Parathyroid adenoma (tissue), 2 donors: ENCODE measurements at regions not wholly inside any gene's neighbourhood (a gene's known extent, or its start where the extent isn't known, plus 50 kb on each side); places are given as distances from the start of the nearest gene placed in this dataset.

Source experiments
- H2AFZ ChIP-seq: fragments of 300-600 bp; sonication (generic); one replicate; pipeline ENCODE4 v1.7.0; 2017; ENCODE audit warnings: antibody characterized with exemption, mild to moderate bottlenecking
- H3K27ac ChIP-seq: fragments of 300-600 bp; sonication (generic); one replicate; pipeline ENCODE4 v1.7.0; 2017
- H3K27me3 ChIP-seq: fragments of 300-600 bp; sonication (generic); one replicate; pipeline ENCODE4 v1.7.0; 2017; ENCODE audit warnings: low read length; ENCODE audit not compliant: control insufficient read depth, insufficient read depth
- H3K36me3 ChIP-seq: fragments of 300-600 bp; sonication (generic); one replicate; pipeline ENCODE4 v1.7.0; 2017; ENCODE audit warnings: low read length; ENCODE audit not compliant: control insufficient read depth, insufficient read depth
- H3K4me1 ChIP-seq: fragments of 300-600 bp; sonication (generic); one replicate; pipeline ENCODE4 v1.7.0; 2017; ENCODE audit warnings: control low read depth
- H3K4me2 ChIP-seq: fragments of 300-600 bp; sonication (generic); one replicate; pipeline ENCODE4 v1.7.0; 2017; ENCODE audit warnings: low read length
- H3K4me3 ChIP-seq: fragments of 300-600 bp; sonication (generic); one replicate; pipeline ENCODE4 v1.7.0; 2017; ENCODE audit warnings: low read depth, low read length
- H3K79me2 ChIP-seq: fragments of 300-600 bp; sonication (generic); one replicate; pipeline ENCODE4 v1.7.0; 2017; ENCODE audit warnings: control low read depth
- H3K9ac ChIP-seq: fragments of 300-600 bp; sonication (generic); one replicate; pipeline ENCODE4 v1.7.0; 2017; ENCODE audit warnings: mild to moderate bottlenecking
- H3K9me3 ChIP-seq: fragments of 300-600 bp; sonication (generic); one replicate; pipeline ENCODE4 v1.7.0; 2017; ENCODE audit warnings: low read length; ENCODE audit not compliant: control insufficient read depth
- CTCF ChIP-seq: fragments of 300-600 bp; sonication (generic); IDR thresholded peaks from one replicate; pipeline ENCODE4 v1.7.0; 2017; ENCODE audit warnings: antibody characterized with exemption, mild to moderate bottlenecking
- donor health status: primary hyperparathyroidism.

GRCh38 chr13:74622284-74622683 lies 488.1 kb upstream of the KLF12 start:
- no peaks in the 10 kb centered on the region for H3K4me1 ChIP-seq
- H3K9me3 ChIP-seq: no peaks in the 10 kb centered on the region
- H3K4me2 ChIP-seq: no peak overlapping the region
- no peak for TF ChIP-seq CTCF
- no peaks in the 10 kb centered on the region for H3K36me3 ChIP-seq
- no peak overlapping the region for H3K9ac ChIP-seq
- H3K79me2 ChIP-seq: no peaks in the 10 kb centered on the region
- no peak overlapping the region for H2AFZ ChIP-seq
- no peak overlapping the region for H3K4me3 ChIP-seq
- H3K27me3 ChIP-seq: no peaks in the 10 kb centered on the region
- H3K27ac ChIP-seq: no peak overlapping the region

GRCh38 chr13:74620711-74621110 lies 486.5 kb upstream of the KLF12 start:
- Histone ChIP-seq H3K9me3 (no peaks in the 10 kb centered on the region), H3K4me1 (no peaks in the 10 kb centered on the region), H3K9ac (no peak overlapping the region), H3K4me3 (no peak overlapping the region), H3K4me2 (no peak overlapping the region), H3K27me3 (no peaks in the 10 kb centered on the region), H3K79me2 (no peaks in the 10 kb centered on the region), H3K27ac (no peak overlapping the region), H3K36me3 (no peaks in the 10 kb centered on the region), H2AFZ (no peak overlapping the region)
- no peak for TF ChIP-seq CTCF

- no peaks in the 10 kb centered on the region for H3K4me1 ChIP-seq
- H3K9me3 ChIP-seq: no peaks in the 10 kb centered on the region
- H3K79me2 ChIP-seq: no peaks in the 10 kb centered on the region
- no peaks in the 10 kb centered on the region for H3K36me3 ChIP-seq
- TF ChIP-seq CTCF: no peak
- H3K4me2 ChIP-seq: no peak overlapping the region
- H3K27ac ChIP-seq: no peak overlapping the region
- H3K27me3 ChIP-seq: no peaks in the 10 kb centered on the region
- no peak overlapping the region for H3K9ac ChIP-seq
- H3K4me3 ChIP-seq: no peak overlapping the region
- no peak overlapping the region for H2AFZ ChIP-seq
Measured at GRCh38 chr13:74620308-74620707, 486.1 kb upstream of the KLF12 start.

- H3K4me3 ChIP-seq: no peak overlapping the region
- H3K4me1 ChIP-seq: no peaks in the 10 kb centered on the region
- no peak for TF ChIP-seq CTCF
- H3K36me3 ChIP-seq: no peaks in the 10 kb centered on the region
- H3K79me2 ChIP-seq: no peaks in the 10 kb centered on the region
- no peaks in the 10 kb centered on the region for H3K27me3 ChIP-seq
- no peak overlapping the region for H3K27ac ChIP-seq
- H3K4me2 ChIP-seq: no peak overlapping the region
- no peak overlapping the region for H2AFZ ChIP-seq
- no peak overlapping the region for H3K9ac ChIP-seq
- no peaks in the 10 kb centered on the region for H3K9me3 ChIP-seq
Measured at GRCh38 chr13:74597526-74597925, 463.3 kb upstream of the KLF12 start.

- Histone ChIP-seq H3K4me3 (no peak overlapping the region), H3K36me3 (no peaks in the 10 kb centered on the region), H3K4me1 (no peaks in the 10 kb centered on the region), H2AFZ (no peak overlapping the region), H3K79me2 (no peaks in the 10 kb centered on the region), H3K9me3 (no peaks in the 10 kb centered on the region), H3K4me2 (no peak overlapping the region), H3K9ac (no peak overlapping the region), H3K27ac (no peak overlapping the region), H3K27me3 (no peaks in the 10 kb centered on the region)
- no peak for TF ChIP-seq CTCF
Measured at GRCh38 chr13:74596691-74597090, 462.5 kb upstream of the KLF12 start.
